Lung (tissue), 11 donors: ENCODE measurements at regions not wholly inside any gene's neighbourhood (a gene's known extent, or its start where the extent isn't known, plus 50 kb on each side); places are given as distances from the start of the nearest gene placed in this dataset.
A peak's percentile ranks its signal among the peaks of the same experiment; 100 is the strongest.
"Not testable (repeated sequence)": the region's sequence is repeated elsewhere in the genome, so short reads cannot be mapped to it uniquely, and the experiment has no call there.

Experiments used
- ATAC-seq: fragments of 200-7000 bp; cut with Tn5 transposase; one replicate; pipeline ENCODE4 v1.9.1; 2020; ENCODE audit warnings: moderate number of reproducible peaks; ENCODE audit not compliant: insufficient read depth, low FRiP score
- DNase-seq, 3 donors: peaks; one replicate each; pipeline ENCODE4 v3.0.0-alpha.2; 2013 to 2017
- H3K27ac ChIP-seq, 2 donors: one replicate each; pipeline ENCODE4 v1.5.1; 2013; ENCODE audit warnings: mild to moderate bottlenecking in 2 of 2, moderate library complexity in 2 of 2, control low read depth in 1 of 2, inconsistent platforms in 1 of 2, low read depth in 1 of 2, low read length in 1 of 2
- H3K27me3 ChIP-seq, 3 donors: one replicate each; pipeline ENCODE4 v1.5.1; 2013; ENCODE audit warnings: low read length in 2 of 3; ENCODE audit not compliant: control insufficient read depth in 3 of 3, insufficient read depth in 3 of 3
- H3K36me3 ChIP-seq, 4 donors: one replicate each; pipeline ENCODE4 v1.5.1; 2013; ENCODE audit warnings: low read length in 4 of 4, mild to moderate bottlenecking in 1 of 4, moderate library complexity in 1 of 4; ENCODE audit not compliant: control insufficient read depth in 4 of 4, insufficient read depth in 4 of 4
- H3K4me1 ChIP-seq, 5 donors: one replicate each; pipeline ENCODE4 v1.5.1; 2013; ENCODE audit warnings: low read length in 5 of 5, mild to moderate bottlenecking in 2 of 5, moderate library complexity in 1 of 5; ENCODE audit not compliant: control insufficient read depth in 5 of 5, insufficient read depth in 5 of 5
- H3K4me3 ChIP-seq: one replicate; pipeline ENCODE4 v1.5.1; 2013; ENCODE audit warnings: mild to moderate bottlenecking, control low read depth, moderate library complexity
- H3K9ac ChIP-seq, 2 donors: one replicate each; pipeline ENCODE4 v1.5.1; 2013; ENCODE audit warnings: low read length in 2 of 2, control low read depth in 1 of 2; ENCODE audit not compliant: insufficient read depth in 1 of 2
- H3K9me3 ChIP-seq, 4 donors: one replicate each; pipeline ENCODE4 v1.5.1; 2013; ENCODE audit warnings: low read length in 3 of 4, mild to moderate bottlenecking in 1 of 4, moderate library complexity in 1 of 4; ENCODE audit not compliant: control insufficient read depth in 4 of 4, insufficient read depth in 3 of 4
- WGBS, 2 donors: extraction: QIAGEN DNeasy Blood & Tissue Kit; methylation state at CpG; one replicate each; pipeline ENCODE4 v1.1.7; 2013; 5-methylcytosine and 5-hydroxymethylcytosine counted together
- TF ChIP-seq, protein P1 (sequence below): IDR thresholded peaks from 2 replicates; pipeline ENCODE4 v1.5.1; 2012; ENCODE audit warnings: mild to moderate bottlenecking; ENCODE audit errors: control extremely low read depth, extremely low read depth
- donor health status: control.
- donor health status: control.
- donor health status: Bipolar disorder and iron deficiency.
- donor health status: healthy.
- donor health status: DM: yes; HTN: yes; CAD: no.

DNA sequence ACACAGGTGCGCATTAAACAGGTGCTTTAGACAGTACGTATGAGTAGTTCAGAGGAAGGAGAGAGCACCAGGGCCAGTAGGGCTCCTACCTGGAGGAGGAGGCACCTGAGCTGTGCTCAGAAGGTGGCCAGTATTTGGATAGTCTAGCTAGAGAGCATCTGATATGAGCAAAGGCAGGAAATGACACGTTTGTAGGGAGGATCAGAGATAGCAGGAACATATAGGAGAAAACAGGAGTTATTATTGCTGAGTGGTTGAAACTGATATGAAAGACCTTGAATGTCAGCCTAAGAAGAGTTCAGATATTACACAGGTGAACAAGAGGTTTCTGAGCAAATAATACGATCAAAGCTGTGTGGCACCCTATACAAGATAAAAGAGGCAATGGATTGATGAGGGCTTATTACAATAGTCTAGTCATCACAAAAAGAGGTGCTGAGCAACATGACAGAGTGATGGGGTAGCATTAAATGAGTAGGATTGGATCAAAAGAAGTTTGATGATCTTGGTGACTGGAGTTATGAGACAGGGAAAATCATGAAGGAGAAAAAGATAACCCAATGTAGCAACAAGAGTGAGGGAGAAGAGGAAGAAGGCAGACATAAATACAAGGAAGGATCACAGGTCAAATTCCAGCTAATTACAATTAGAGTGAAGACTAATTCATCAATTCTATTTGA is 69.8 kb upstream of the HIVEP1 start:
- no peaks in the 10 kb centered on the region for H3K36me3 ChIP-seq

DNA sequence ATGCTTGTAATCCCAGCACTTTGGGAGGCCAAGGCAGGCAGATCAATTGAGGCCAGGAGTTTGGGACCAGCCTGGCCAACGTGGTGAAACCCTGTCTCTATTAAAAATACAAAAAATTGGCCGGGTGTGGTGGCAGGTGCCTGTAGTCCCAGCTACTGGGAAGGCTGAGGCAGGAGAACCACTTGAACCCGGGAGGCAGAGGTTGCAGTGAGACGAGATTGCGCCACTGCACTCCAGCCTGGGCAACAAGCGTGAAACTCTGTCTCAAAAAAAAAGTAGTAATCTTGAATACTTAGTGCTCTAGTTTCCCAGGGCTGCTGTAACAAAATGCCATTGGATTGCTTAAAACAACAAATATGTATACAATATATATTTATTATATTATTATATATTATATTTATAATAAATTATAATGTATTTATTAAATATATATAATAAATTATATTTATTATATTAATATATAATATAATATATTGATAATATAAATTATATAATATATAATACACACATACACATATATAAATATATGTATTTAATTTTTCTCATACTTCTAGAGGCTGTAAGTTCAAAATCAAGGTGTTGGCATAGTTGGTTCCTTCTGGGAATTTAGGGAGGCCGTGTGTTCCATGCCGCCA is 71.5 kb upstream of the HIVEP1 start:
- not testable (repeated sequence) for H3K4me3 ChIP-seq, H3K27ac ChIP-seq, H3K27me3 ChIP-seq, H3K4me1 ChIP-seq, H3K9me3 ChIP-seq, ATAC-seq, H3K9ac ChIP-seq, DNase-seq, H3K36me3 ChIP-seq
- 79 to 88% methylated on average over 8 of the region's 8 CpGs for WGBS, 2 donors

More for the DNA sequence above, 69.8 kb upstream of the HIVEP1 start:
- WGBS, 2 donors = 71 to 84% methylated on average over 4 of the region's 4 CpGs
- H3K4me3 ChIP-seq = no peak overlapping the region
- no peak overlapping the region for H3K9ac ChIP-seq
- no peak overlapping the region for H3K27ac ChIP-seq
- DNase-seq (no peak), ATAC-seq (no peak)
- TF ChIP-seq, protein P1, sequence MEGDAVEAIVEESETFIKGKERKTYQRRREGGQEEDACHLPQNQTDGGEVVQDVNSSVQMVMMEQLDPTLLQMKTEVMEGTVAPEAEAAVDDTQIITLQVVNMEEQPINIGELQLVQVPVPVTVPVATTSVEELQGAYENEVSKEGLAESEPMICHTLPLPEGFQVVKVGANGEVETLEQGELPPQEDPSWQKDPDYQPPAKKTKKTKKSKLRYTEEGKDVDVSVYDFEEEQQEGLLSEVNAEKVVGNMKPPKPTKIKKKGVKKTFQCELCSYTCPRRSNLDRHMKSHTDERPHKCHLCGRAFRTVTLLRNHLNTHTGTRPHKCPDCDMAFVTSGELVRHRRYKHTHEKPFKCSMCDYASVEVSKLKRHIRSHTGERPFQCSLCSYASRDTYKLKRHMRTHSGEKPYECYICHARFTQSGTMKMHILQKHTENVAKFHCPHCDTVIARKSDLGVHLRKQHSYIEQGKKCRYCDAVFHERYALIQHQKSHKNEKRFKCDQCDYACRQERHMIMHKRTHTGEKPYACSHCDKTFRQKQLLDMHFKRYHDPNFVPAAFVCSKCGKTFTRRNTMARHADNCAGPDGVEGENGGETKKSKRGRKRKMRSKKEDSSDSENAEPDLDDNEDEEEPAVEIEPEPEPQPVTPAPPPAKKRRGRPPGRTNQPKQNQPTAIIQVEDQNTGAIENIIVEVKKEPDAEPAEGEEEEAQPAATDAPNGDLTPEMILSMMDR = no peak
- no peaks in the 10 kb centered on the region for H3K9me3 ChIP-seq
- no peaks in the 10 kb centered on the region for H3K27me3 ChIP-seq
- H3K4me1 ChIP-seq = peaks cover 0 to 3% (median 0%) of the 10 kb centered on the region in 5 donors

DNA sequence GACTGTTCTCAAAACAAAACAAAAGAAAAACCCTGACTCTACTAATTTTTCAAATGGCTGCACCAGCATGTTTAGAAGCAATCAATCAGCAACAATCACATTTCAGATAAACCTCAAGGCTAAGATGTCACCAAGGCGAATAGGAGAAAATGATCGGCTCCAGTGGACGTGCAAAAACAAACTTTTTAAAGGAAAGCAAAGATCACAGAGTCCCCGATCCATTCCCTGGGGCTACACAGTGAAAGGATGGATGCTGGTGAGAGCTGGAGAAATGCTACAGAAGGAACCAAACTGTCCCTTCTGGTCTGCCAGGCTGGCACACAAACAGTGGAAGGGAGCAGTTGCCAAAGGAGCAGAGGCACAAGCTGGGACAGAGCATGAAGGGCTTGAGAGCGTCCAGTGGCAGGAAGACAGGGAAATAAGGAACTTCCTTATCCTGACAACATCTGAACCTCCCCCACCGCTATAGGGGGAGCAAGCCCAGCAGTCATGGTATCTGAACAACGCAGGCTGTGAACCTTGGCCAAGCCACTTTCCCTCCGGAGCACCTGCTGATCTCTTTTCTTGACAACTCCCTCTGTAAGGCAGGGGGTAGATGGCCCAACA is 73.7 kb upstream of the HIVEP1 start:
- ATAC-seq (no peak), DNase-seq (peak in 2 of 3 donors; percentile 28 to 55)

DNA sequence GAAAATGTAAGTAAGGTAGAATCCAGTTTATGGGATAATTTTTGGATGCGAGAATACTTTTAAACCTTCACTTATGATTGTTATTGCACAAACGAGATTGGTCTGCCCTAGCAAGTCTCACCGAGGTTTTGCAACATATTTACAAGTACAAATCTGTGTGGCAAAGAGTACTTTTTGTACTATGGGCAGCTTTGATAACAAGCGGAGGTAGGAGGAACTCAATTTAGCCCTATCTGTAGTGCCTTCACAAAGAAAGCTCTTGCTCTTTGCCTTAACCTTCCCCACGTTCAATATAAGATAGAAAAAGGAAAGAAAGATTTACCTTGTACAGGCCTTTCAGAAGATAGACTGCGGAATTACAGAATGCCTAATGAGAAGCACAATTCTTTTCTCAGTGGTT is 77.5 kb upstream of the HIVEP1 start:
- no peak overlapping the region for H3K27ac ChIP-seq
- H3K4me1 ChIP-seq = peaks cover 0 to 3% (median 1%) of the 10 kb centered on the region in 5 donors
- TF ChIP-seq, protein P1 = no peak
- H3K9me3 ChIP-seq = no peaks in the 10 kb centered on the region
- no peak for DNase-seq
- no peak overlapping the region for H3K4me3 ChIP-seq
- ATAC-seq = no peak
- H3K36me3 ChIP-seq = no peaks in the 10 kb centered on the region
- no peak overlapping the region for H3K9ac ChIP-seq
- no peaks in the 10 kb centered on the region for H3K27me3 ChIP-seq
- WGBS, 2 donors = 83 to 86% methylated on average over 6 of the region's 6 CpGs

More for the DNA sequence above, 73.7 kb upstream of the HIVEP1 start:
- H3K9ac ChIP-seq = peak overlapping the region in 1 of 2 donors; percentile 50
- H3K27ac ChIP-seq = no peak overlapping the region
- WGBS, 2 donors = 25 to 31% methylated on average over 8 of the region's 8 CpGs
- TF ChIP-seq, protein P1 = no peak
- no peak overlapping the region for H3K4me3 ChIP-seq
- no peaks in the 10 kb centered on the region for H3K9me3 ChIP-seq
- no peaks in the 10 kb centered on the region for H3K27me3 ChIP-seq
- H3K36me3 ChIP-seq = no peaks in the 10 kb centered on the region
- peaks cover 0 to 3% (median 0%) of the 10 kb centered on the region in 5 donors for H3K4me1 ChIP-seq

- not testable (repeated sequence) for H3K4me1 ChIP-seq, H3K9me3 ChIP-seq, H3K27ac ChIP-seq, DNase-seq, H3K27me3 ChIP-seq, ATAC-seq, H3K36me3 ChIP-seq, H3K4me3 ChIP-seq, H3K9ac ChIP-seq
- WGBS, 2 donors = 92 to 96% methylated on average over 31 to 33 of the region's 33 CpGs
Observed at GRCh38 chr6:11932892-11933291, 79.2 kb upstream of the HIVEP1 start.
